ENCODE measurements at regions not wholly inside any gene's neighbourhood (a gene's known extent, or its start where the extent isn't known, plus 50 kb on each side); places are given as distances from the start of the nearest gene placed in this dataset.

- TF ChIP-seq CTCF (IDR thresholded peaks at IDR 0.05; ENCODE audit: low read depth, low read length, missing input control) = no peak
- TF ChIP-seq FOXA1 (IDR thresholded peaks at IDR 0.05) = no peak
- TF ChIP-seq RAD21 (IDR thresholded peaks at IDR 0.05) = no peak
- TF ChIP-seq MAX (IDR thresholded peaks at IDR 0.05) = no peak
- no peak for TF ChIP-seq REST (IDR thresholded peaks at IDR 0.05)
These were observed 103.7 kb upstream of the CALCR start for GRCh38 chr7:93678185-93678584.

Measured in liver (tissue), 3 donors.